RWPE1 (cell line): ENCODE measurements at regions not wholly inside any gene's neighbourhood (a gene's known extent, or its start where the extent isn't known, plus 50 kb on each side); places are given as distances from the start of the nearest gene placed in this dataset.

Source experiments
- CTCF ChIA-PET: fragments of 350-600 bp; sonication (Branson Sonifier 250); formaldehyde crosslinking; extraction: SDS; loops from one replicate; lab custom pipeline; 2021; lab: Yijun Ruan, JAX
- POLR2A ChIA-PET: fragments of 400-600 bp; formaldehyde crosslinking; extraction: SDS; loops from one replicate; lab custom pipeline; 2020; ENCODE audit warnings: antibody characterized with exemption; ENCODE audit not compliant: low non-redundant PET; lab: Yijun Ruan, JAX
- DNase-seq: peaks from one replicate; pipeline ENCODE4 v3.0.0; 2012; ENCODE audit warnings: low spot score
- H3K27ac ChIP-seq: fragments of 450-650 bp; 2 replicates; pipeline ENCODE4 v1.5.1; 2017
- TF ChIP-seq, protein P1 (sequence below): fragments of 450-650 bp; conservative IDR thresholded peaks from 2 replicates; pipeline ENCODE4 v1.5.1; 2017; ENCODE audit warnings: low read depth, mild to moderate bottlenecking

DNA sequence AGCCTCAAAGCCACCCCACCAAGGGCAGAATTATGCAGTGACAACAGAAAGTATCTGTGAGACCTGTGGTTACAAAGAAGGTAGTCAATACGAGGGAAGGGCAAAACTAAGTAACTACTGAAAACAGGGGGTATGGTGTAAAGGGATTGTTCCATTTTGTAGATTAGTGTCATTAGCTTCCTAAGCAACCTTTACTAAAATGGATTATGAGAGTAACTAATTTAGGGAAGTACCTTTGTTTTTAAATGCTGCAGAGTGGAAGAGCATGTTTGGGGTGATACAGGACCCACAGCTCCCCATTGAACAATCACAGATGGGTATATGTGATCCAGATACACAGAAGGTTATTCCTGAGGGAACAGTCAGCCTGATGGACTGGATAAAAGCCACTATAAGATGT lies 51.3 kb upstream of the TAC1 start:
- ChIA-PET CTCF (no interaction called here), POLR2A (no interaction called here)
- no peak overlapping the region for H3K27ac ChIP-seq
- DNase-seq, result no peak
- TF ChIP-seq, protein P1, sequence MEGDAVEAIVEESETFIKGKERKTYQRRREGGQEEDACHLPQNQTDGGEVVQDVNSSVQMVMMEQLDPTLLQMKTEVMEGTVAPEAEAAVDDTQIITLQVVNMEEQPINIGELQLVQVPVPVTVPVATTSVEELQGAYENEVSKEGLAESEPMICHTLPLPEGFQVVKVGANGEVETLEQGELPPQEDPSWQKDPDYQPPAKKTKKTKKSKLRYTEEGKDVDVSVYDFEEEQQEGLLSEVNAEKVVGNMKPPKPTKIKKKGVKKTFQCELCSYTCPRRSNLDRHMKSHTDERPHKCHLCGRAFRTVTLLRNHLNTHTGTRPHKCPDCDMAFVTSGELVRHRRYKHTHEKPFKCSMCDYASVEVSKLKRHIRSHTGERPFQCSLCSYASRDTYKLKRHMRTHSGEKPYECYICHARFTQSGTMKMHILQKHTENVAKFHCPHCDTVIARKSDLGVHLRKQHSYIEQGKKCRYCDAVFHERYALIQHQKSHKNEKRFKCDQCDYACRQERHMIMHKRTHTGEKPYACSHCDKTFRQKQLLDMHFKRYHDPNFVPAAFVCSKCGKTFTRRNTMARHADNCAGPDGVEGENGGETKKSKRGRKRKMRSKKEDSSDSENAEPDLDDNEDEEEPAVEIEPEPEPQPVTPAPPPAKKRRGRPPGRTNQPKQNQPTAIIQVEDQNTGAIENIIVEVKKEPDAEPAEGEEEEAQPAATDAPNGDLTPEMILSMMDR, result no peak
